SK-N-SH treated with all-trans-retinoic acid at 6 μM for 48 hours (cell line): ENCODE measurements at regions not wholly inside any gene's neighbourhood (a gene's known extent, or its start where the extent isn't known, plus 50 kb on each side); places are given as distances from the start of the nearest gene placed in this dataset.
A peak's percentile ranks its signal among the peaks of the same experiment; 100 is the strongest.

ENCODE experiments used
- ATAC-seq: fragments of 200-7000 bp; cut with Tn5 transposase; 3 replicates; pipeline ENCODE4 v1.9.1; 2020; ENCODE audit warnings: mild to moderate bottlenecking, moderate library complexity
- ARNTL ChIP-seq: fragments of 450-650 bp; formaldehyde crosslinking; IDR thresholded peaks from 2 replicates; pipeline ENCODE4 v1.5.0; 2020; ENCODE audit warnings: low read depth, mild to moderate bottlenecking, moderate library complexity, borderline replicate concordance
- BACH2 ChIP-seq: fragments of 250-450 bp; sonication (Bioruptor Pico); IDR thresholded peaks from 2 replicates; pipeline ENCODE4 v1.9.0; 2021; ENCODE audit warnings: mild to moderate bottlenecking, borderline replicate concordance
- CSDC2 ChIP-seq: fragments of 250-450 bp; sonication (Bioruptor Pico); IDR thresholded peaks from 2 replicates; pipeline ENCODE4 v1.5.0; 2020; ENCODE audit warnings: mild to moderate bottlenecking, moderate library complexity
- ESRRG ChIP-seq: fragments of 250-450 bp; sonication (Bioruptor Pico); IDR thresholded peaks from 2 replicates; pipeline ENCODE4 v1.6.1; 2021; ENCODE audit warnings: mild to moderate bottlenecking
- GLIS3 ChIP-seq: fragments of 250-450 bp; sonication (Bioruptor Pico); IDR thresholded peaks from 2 replicates; pipeline ENCODE4 v1.5.0; 2020; ENCODE audit warnings: mild to moderate bottlenecking, moderate library complexity
- ISL1 ChIP-seq: fragments of 250-450 bp; sonication (Bioruptor Pico); IDR thresholded peaks from 2 replicates; pipeline ENCODE4 v2.1.2; 2022; ENCODE audit warnings: mild to moderate bottlenecking, moderate library complexity
- OSR1 ChIP-seq: fragments of 250-450 bp; sonication (Bioruptor Pico); IDR thresholded peaks from 2 replicates; pipeline ENCODE4 v1.8.0; 2022; ENCODE audit warnings: moderate library complexity, mild to moderate bottlenecking, inconsistent platforms
- PATZ1 ChIP-seq: fragments of 250-450 bp; sonication (Bioruptor Pico); IDR thresholded peaks from 2 replicates; pipeline ENCODE4 v1.8.0; 2020; ENCODE audit warnings: mild to moderate bottlenecking, moderate library complexity, borderline replicate concordance
- POU6F1 ChIP-seq: fragments of 250-450 bp; sonication (Bioruptor Pico); IDR thresholded peaks from 2 replicates; pipeline ENCODE4 v1.8.0; 2021; ENCODE audit warnings: low read depth, mild to moderate bottlenecking, moderate library complexity, borderline replicate concordance
- PPARA ChIP-seq: fragments of 250-450 bp; sonication (Bioruptor Pico); IDR thresholded peaks from 2 replicates; pipeline ENCODE4 v1.5.0; 2020; ENCODE audit warnings: mild to moderate bottlenecking, borderline replicate concordance
- RARB ChIP-seq: fragments of 250-450 bp; sonication (Bioruptor Pico); IDR thresholded peaks from 2 replicates; pipeline ENCODE4 v1.8.0; 2021; ENCODE audit warnings: mild to moderate bottlenecking, moderate library complexity
- SNAI2 ChIP-seq: fragments of 250-450 bp; sonication (Bioruptor Pico); IDR thresholded peaks from 2 replicates; pipeline ENCODE4 v1.5.0; 2020; ENCODE audit warnings: mild to moderate bottlenecking, moderate library complexity
- TCF4 ChIP-seq: fragments of 250-450 bp; sonication (Bioruptor Pico); IDR thresholded peaks from 2 replicates; pipeline ENCODE4 v1.8.0; 2021; ENCODE audit warnings: mild to moderate bottlenecking, moderate library complexity, borderline replicate concordance
- TOX ChIP-seq: fragments of 250-450 bp; sonication (Bioruptor Pico); IDR thresholded peaks from 2 replicates; pipeline ENCODE4 v1.8.0; 2021; ENCODE audit warnings: mild to moderate bottlenecking, moderate library complexity, borderline replicate concordance
- ZC3H10 ChIP-seq: fragments of 250-450 bp; sonication (Bioruptor Pico); IDR thresholded peaks from 2 replicates; pipeline ENCODE4 v1.5.1; 2021; ENCODE audit warnings: mild to moderate bottlenecking, moderate library complexity
- ZFP30 ChIP-seq: fragments of 450-650 bp; formaldehyde crosslinking; IDR thresholded peaks from 2 replicates; pipeline ENCODE4 v1.5.0; 2022; ENCODE audit warnings: mild to moderate bottlenecking, moderate library complexity
- ZNF565 ChIP-seq: fragments of 450-650 bp; formaldehyde crosslinking; conservative IDR thresholded peaks from 2 replicates; pipeline ENCODE4 v1.5.0; 2020; ENCODE audit warnings: low read depth, mild to moderate bottlenecking, moderate library complexity
- ZNF70 ChIP-seq: fragments of 450-650 bp; formaldehyde crosslinking; IDR thresholded peaks from 2 replicates; pipeline ENCODE4 v1.5.0; 2020; ENCODE audit warnings: mild to moderate bottlenecking, moderate library complexity
- ZNF8 ChIP-seq: fragments of 450-650 bp; formaldehyde crosslinking; IDR thresholded peaks from 2 replicates; pipeline ENCODE4 v1.5.0; 2020; ENCODE audit warnings: mild to moderate bottlenecking, moderate library complexity
- TF ChIP-seq, protein P1 (sequence below): fragments of 250-450 bp; sonication (Bioruptor Pico); IDR thresholded peaks from 2 replicates; pipeline ENCODE4 v1.5.0; 2020; ENCODE audit warnings: mild to moderate bottlenecking, moderate library complexity

DNA sequence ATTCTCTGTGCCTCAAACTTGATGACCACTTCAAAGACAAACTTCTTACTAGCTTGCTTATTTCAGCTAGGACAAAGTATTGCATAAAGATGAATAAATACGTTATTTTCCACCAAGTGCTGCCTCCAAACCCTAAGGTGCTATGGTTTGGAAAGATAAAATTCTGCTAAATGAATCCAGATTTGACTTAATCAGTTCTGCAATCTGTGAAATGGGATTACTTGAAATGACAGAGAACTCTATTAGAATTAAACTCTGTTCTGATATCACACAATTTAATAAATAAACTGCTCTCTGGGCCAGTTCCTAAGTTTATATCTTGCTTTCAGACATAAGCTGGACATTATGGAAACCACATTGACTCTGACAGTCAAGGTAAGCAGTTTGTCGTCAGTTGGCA lies 338.8 kb upstream of the SEMA6D start:
- no peak for TF ChIP-seq ZFP30 (CRISPR knock-in tag)
- no peak for TF ChIP-seq RARB (CRISPR knock-in tag)
- TF ChIP-seq ZC3H10 (CRISPR knock-in tag) = no peak
- TF ChIP-seq TCF4 (CRISPR knock-in tag) = peak; percentile 46; the same call in 1 of the 2 replicates
- ATAC-seq = no peak

GRCh38 chr15:47383102-47383501 lies 334.2 kb upstream of the SEMA6D start:
- no peak for ATAC-seq
- TF ChIP-seq ESRRG = no peak
- TF ChIP-seq ARNTL (CRISPR knock-in tag) = no peak
- no peak for TF ChIP-seq PPARA
- no peak for TF ChIP-seq PATZ1 (CRISPR knock-in tag)
- no peak for TF ChIP-seq GLIS3 (CRISPR knock-in tag)
- no peak for TF ChIP-seq ZNF70 (CRISPR knock-in tag)
- TF ChIP-seq ZNF565 (CRISPR knock-in tag) = no peak
- TF ChIP-seq, protein P1, sequence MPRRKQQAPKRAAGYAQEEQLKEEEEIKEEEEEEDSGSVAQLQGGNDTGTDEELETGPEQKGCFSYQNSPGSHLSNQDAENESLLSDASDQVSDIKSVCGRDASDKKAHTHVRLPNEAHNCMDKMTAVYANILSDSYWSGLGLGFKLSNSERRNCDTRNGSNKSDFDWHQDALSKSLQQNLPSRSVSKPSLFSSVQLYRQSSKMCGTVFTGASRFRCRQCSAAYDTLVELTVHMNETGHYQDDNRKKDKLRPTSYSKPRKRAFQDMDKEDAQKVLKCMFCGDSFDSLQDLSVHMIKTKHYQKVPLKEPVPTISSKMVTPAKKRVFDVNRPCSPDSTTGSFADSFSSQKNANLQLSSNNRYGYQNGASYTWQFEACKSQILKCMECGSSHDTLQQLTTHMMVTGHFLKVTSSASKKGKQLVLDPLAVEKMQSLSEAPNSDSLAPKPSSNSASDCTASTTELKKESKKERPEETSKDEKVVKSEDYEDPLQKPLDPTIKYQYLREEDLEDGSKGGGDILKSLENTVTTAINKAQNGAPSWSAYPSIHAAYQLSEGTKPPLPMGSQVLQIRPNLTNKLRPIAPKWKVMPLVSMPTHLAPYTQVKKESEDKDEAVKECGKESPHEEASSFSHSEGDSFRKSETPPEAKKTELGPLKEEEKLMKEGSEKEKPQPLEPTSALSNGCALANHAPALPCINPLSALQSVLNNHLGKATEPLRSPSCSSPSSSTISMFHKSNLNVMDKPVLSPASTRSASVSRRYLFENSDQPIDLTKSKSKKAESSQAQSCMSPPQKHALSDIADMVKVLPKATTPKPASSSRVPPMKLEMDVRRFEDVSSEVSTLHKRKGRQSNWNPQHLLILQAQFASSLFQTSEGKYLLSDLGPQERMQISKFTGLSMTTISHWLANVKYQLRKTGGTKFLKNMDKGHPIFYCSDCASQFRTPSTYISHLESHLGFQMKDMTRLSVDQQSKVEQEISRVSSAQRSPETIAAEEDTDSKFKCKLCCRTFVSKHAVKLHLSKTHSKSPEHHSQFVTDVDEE (CRISPR knock-in tag) = no peak

DNA sequence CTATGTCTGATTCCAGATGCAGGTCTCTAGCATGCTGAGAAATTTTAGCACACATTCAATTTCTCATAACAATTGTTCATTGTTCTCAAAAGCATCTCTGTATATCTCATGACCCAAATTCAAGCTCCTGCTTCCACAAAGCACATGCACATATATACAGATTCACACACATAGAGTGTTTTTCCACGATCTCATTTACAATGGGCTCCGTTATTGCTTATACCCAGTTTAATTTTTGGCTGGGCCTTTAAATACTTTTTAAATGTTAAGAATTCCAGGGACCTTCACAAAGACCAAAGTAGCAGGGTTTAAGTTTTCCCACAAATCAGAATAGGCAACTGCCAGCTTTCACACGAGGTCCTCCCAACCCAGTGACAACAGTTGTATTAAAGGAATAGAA lies 333.5 kb upstream of the SEMA6D start:
- TF ChIP-seq ARNTL (CRISPR knock-in tag) (no peak), PATZ1 (CRISPR knock-in tag) (no peak), GLIS3 (CRISPR knock-in tag) (no peak), OSR1 (no peak), POU6F1 (no peak), PPARA (no peak), SNAI2 (no peak), ZNF70 (CRISPR knock-in tag) (no peak), TOX (no peak), BACH2 (CRISPR knock-in tag) (no peak), ZNF8 (CRISPR knock-in tag) (no peak), ISL1 (CRISPR knock-in tag) (no peak), ZFP30 (CRISPR knock-in tag) (no peak), CSDC2 (no peak)
- TF ChIP-seq, protein P1 (CRISPR knock-in tag) = no peak
- ATAC-seq = no peak
